ENCODE measurements at regions not wholly inside any gene's neighbourhood (a gene's known extent, or its start where the extent isn't known, plus 50 kb on each side); places are given as distances from the start of the nearest gene placed in this dataset.

DNA sequence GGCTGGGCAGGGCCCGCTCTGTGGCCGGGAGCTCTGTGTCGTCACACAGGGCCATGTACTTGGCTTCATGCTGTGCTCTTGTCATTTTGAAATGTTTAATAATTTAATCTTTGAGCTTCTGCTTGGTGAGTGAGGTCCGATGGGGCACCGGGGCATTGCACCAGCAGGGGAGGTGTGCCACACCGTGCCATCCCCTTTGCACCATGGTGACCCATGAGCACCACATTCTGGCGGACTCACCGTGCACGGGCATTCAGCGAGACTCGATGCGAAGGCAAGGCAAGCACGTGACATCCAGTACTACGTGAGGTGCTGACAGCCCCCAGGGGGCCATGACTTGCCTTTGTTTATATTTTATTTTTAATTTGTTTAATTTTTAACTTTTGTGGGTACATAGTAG is 204.3 kb downstream of the URI1 start:
- Mint-ChIP-seq H3K9me3 (ENCODE audit: unreplicated experiment) (no peaks in the 10 kb centered on the region), H3K27ac (ENCODE audit: unreplicated experiment) (no peak overlapping the region)
- TF ChIP-seq, protein P1, sequence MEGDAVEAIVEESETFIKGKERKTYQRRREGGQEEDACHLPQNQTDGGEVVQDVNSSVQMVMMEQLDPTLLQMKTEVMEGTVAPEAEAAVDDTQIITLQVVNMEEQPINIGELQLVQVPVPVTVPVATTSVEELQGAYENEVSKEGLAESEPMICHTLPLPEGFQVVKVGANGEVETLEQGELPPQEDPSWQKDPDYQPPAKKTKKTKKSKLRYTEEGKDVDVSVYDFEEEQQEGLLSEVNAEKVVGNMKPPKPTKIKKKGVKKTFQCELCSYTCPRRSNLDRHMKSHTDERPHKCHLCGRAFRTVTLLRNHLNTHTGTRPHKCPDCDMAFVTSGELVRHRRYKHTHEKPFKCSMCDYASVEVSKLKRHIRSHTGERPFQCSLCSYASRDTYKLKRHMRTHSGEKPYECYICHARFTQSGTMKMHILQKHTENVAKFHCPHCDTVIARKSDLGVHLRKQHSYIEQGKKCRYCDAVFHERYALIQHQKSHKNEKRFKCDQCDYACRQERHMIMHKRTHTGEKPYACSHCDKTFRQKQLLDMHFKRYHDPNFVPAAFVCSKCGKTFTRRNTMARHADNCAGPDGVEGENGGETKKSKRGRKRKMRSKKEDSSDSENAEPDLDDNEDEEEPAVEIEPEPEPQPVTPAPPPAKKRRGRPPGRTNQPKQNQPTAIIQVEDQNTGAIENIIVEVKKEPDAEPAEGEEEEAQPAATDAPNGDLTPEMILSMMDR (IDR thresholded peaks at IDR 0.05), result no peak

DNA sequence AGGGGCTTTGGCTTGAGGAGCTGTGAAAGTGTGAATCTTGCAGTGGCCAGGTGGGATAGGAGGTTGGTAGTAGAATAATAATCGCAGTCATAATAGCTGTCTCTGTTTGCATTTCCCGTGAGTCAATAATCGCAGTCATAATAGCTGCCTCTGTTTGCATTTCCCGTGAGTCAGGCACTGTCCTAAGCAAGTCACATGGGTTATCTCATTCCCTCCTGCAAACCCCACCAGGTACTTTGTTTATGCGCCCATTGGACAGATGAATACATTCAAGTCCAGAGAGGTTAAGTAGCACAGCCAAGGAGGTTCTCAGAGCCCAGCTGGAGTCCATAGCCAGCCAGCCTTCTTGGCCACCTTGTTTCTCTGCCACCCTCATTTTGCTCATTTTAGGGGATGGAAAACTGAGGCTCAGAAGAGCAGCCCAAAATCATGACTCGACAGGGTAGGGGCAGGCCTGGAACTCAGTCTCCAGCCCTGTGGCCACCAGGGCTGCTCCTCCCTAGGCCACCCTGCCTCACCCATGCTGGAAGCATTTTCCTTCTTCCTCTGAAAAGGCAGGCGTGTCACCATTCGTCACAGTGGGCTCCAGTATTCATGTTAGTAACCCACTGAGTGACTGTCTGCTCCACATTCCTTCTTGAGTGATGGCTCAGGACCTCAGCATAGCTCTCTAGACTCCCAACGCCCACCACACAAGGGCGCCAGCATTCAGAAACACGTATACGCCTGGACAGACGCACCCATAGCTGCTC is 206.2 kb downstream of the URI1 start:
- no peak for DNase-seq (ENCODE audit: extremely low spot score, unreplicated experiment)
- no peaks in the 10 kb centered on the region for H3K27me3 Mint-ChIP-seq (ENCODE audit: unreplicated experiment)
- TF ChIP-seq, protein P1 (IDR thresholded peaks at IDR 0.05), result no peak
- H3K4me1 Mint-ChIP-seq (ENCODE audit: unreplicated experiment), result no peaks in the 10 kb centered on the region
- no peak overlapping the region for H3K27ac Mint-ChIP-seq (ENCODE audit: unreplicated experiment)
- H3K4me3 Mint-ChIP-seq (ENCODE audit: unreplicated experiment), result no peak overlapping the region
- H3K9me3 Mint-ChIP-seq (ENCODE audit: unreplicated experiment), result no peaks in the 10 kb centered on the region
- H3K36me3 Mint-ChIP-seq (ENCODE audit: unreplicated experiment), result no peaks in the 10 kb centered on the region

More for the DNA sequence above, 204.3 kb downstream of the URI1 start:
- Mint-ChIP-seq H3K27me3 (ENCODE audit: unreplicated experiment) (no peaks in the 10 kb centered on the region), H3K4me1 (ENCODE audit: unreplicated experiment) (no peaks in the 10 kb centered on the region), H3K4me3 (ENCODE audit: unreplicated experiment) (no peak overlapping the region), H3K36me3 (ENCODE audit: unreplicated experiment) (no peaks in the 10 kb centered on the region)
- DNase-seq (ENCODE audit: extremely low spot score, unreplicated experiment), result no peak

DNA sequence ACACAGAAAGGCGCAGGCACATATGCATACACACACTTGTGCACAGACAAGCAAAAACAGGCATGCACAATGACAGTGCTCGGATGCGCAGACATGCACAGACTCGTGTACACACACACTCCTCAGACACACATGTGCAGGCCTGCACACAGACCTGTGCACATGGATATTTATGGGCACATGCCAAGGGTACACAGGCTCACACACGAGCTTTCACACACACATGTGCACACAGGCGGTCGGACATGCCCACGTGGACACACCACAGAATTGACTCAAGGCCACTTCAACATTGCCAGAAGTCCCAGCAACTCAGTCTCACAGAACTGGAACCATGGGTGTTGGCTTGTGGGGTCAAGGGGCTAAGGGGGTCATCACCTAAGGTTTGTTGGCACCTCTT is 206.8 kb downstream of the URI1 start:
- no peak overlapping the region for H3K27ac Mint-ChIP-seq (ENCODE audit: unreplicated experiment)
- H3K9me3 Mint-ChIP-seq (ENCODE audit: unreplicated experiment), result no peaks in the 10 kb centered on the region
- no peak for DNase-seq (ENCODE audit: extremely low spot score, unreplicated experiment)
- no peaks in the 10 kb centered on the region for H3K4me1 Mint-ChIP-seq (ENCODE audit: unreplicated experiment)
- H3K4me3 Mint-ChIP-seq (ENCODE audit: unreplicated experiment), result no peak overlapping the region
- TF ChIP-seq, protein P1 (IDR thresholded peaks at IDR 0.05), result no peak
- H3K27me3 Mint-ChIP-seq (ENCODE audit: unreplicated experiment), result no peaks in the 10 kb centered on the region
- H3K36me3 Mint-ChIP-seq (ENCODE audit: unreplicated experiment), result no peaks in the 10 kb centered on the region

DNA sequence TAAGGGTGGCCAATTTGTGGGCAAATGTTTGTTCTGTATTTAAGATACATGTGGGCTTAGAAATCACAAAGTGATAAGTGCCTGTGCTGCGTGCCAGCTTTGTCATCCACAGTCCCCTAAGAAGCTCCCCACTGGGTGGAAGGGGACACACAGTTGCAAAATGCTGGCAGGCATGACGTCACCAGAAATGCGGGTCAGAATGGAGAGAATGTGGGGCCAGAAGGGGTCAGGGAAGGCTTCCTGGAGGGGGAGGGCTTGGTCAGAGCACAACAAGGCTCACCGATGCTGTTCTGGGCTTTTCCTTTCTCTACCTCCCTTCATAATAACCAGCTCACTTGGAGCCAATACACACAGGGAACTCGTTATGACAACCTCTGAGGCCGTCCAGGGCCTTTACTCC is 207.3 kb downstream of the URI1 start:
- no peaks in the 10 kb centered on the region for H3K9me3 Mint-ChIP-seq (ENCODE audit: unreplicated experiment)
- H3K27ac Mint-ChIP-seq (ENCODE audit: unreplicated experiment), result no peak overlapping the region
- H3K36me3 Mint-ChIP-seq (ENCODE audit: unreplicated experiment), result no peaks in the 10 kb centered on the region

DNA sequence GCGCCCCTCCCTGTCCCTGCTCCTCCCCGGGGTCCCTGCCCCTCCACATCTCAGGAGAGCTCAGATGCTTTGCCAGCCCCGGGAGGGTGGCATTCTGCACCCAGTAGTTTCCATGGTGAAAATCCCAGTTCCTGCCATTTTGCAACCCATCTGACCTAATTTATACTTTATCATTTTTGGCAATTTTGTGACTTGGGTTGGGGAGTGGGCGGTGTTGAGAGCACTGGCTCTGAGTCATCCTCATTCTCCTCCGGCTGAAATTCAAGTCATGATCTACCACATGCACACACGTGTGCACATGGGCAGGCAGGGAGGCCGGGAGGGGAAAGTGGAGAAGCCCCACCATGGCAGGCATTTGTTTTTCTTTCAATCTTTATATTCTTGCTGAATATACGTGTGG is 208.6 kb downstream of the URI1 start:
- Mint-ChIP-seq H3K4me3 (ENCODE audit: unreplicated experiment) (no peak overlapping the region), H3K4me1 (ENCODE audit: unreplicated experiment) (no peaks in the 10 kb centered on the region), H3K27me3 (ENCODE audit: unreplicated experiment) (no peaks in the 10 kb centered on the region), H3K27ac (ENCODE audit: unreplicated experiment) (no peak overlapping the region), H3K9me3 (ENCODE audit: unreplicated experiment) (no peaks in the 10 kb centered on the region), H3K36me3 (ENCODE audit: unreplicated experiment) (no peaks in the 10 kb centered on the region)
- TF ChIP-seq, protein P1 (IDR thresholded peaks at IDR 0.05), result no peak
- DNase-seq (ENCODE audit: extremely low spot score, unreplicated experiment), result no peak

More for the DNA sequence above, 207.3 kb downstream of the URI1 start:
- TF ChIP-seq, protein P1 (IDR thresholded peaks at IDR 0.05), result no peak
- Mint-ChIP-seq H3K4me1 (ENCODE audit: unreplicated experiment) (no peaks in the 10 kb centered on the region), H3K27me3 (ENCODE audit: unreplicated experiment) (no peaks in the 10 kb centered on the region), H3K4me3 (ENCODE audit: unreplicated experiment) (no peak overlapping the region)
- no peak for DNase-seq (ENCODE audit: extremely low spot score, unreplicated experiment)

All from osteocyte (in vitro differentiated cells).